ENCODE measurements at regions not wholly inside any gene's neighbourhood (a gene's known extent, or its start where the extent isn't known, plus 50 kb on each side); places are given as distances from the start of the nearest gene placed in this dataset.

DNA sequence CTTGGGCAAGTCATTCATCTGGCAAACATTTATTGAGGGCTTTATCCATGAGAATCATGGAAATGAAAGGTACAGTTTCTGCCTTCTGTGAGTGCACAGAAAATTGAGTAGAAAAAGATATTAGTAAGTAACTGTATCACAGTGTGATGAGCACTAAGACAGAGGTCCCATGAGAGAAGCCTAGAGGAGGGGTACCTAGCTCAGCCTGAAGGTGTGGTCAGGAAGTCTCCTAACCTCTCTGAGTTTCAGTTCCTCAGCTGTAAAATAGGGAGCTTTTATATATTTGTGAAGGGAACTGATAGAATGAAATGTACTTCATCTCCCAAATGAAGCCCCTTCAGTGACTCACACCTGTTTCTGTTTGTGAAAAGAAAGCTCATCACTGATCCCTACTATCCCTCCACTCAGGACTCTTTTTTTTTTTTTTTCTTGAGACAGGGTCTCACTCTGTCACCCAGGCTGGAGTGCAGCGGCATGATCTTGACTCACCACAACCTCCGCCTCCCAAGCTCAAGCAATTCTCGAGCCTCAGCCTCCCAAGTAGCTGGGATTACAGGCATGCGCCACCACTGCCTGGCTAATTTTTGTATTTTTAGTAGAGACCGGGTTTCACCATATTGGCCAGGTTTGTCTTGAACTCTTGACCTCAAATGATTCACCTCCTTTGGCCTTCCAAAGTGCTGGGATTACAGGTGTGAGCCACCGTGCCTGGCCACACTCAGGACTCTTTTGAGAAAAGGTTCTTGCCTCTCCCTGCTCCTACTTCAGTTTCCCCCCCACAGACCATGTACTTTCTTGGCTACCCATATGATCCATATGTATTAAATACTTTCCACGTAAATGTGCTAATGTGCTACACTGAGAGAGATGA, 93.7 kb upstream of the FUT8 start:
- Histone ChIP-seq H3K4me1 (ENCODE audit: control insufficient read depth in 4 of 4, insufficient read depth in 4 of 4, low read length in 3 of 4) (no peaks in the 10 kb centered on the region), H3K9me3 (ENCODE audit: control insufficient read depth in 4 of 4, low read length in 3 of 4) (no peaks in the 10 kb centered on the region), H3K9ac (ENCODE audit: low read depth in 1 of 2, low read length in 2 of 2) (no peak overlapping the region), H3K36me3 (ENCODE audit: control insufficient read depth in 4 of 4, insufficient read depth in 3 of 4, low read depth in 1 of 4, low read length in 3 of 4) (no peaks in the 10 kb centered on the region), H3K27me3 (ENCODE audit: control insufficient read depth in 4 of 4, insufficient read depth in 4 of 4, low read length in 3 of 4) (no peaks in the 10 kb centered on the region), H3K4me3 (ENCODE audit: low read depth in 1 of 3, low read length in 3 of 3) (no peak overlapping the region), H3K27ac (ENCODE audit: low read depth in 1 of 2, low read length in 2 of 2) (no peak overlapping the region)
- DNase-seq (ENCODE audit: low spot score) = no peak
- WGBS = 85% methylated on average over 7 of the region's 7 CpGs
- TF ChIP-seq EGR1 (IDR thresholded peaks at IDR 0.05; ENCODE audit: low read depth in 2 of 2) (no peak), SP1 (IDR thresholded peaks at IDR 0.05) (no peak), JUND (IDR thresholded peaks at IDR 0.05) (no peak), RAD21 (IDR thresholded peaks at IDR 0.05) (no peak), HNF4G (IDR thresholded peaks at IDR 0.05) (no peak), YY1 (IDR thresholded peaks at IDR 0.05) (no peak), TAF1 (conservative IDR thresholded peaks at IDR 0.05) (no peak)
- TF ChIP-seq, protein P1, sequence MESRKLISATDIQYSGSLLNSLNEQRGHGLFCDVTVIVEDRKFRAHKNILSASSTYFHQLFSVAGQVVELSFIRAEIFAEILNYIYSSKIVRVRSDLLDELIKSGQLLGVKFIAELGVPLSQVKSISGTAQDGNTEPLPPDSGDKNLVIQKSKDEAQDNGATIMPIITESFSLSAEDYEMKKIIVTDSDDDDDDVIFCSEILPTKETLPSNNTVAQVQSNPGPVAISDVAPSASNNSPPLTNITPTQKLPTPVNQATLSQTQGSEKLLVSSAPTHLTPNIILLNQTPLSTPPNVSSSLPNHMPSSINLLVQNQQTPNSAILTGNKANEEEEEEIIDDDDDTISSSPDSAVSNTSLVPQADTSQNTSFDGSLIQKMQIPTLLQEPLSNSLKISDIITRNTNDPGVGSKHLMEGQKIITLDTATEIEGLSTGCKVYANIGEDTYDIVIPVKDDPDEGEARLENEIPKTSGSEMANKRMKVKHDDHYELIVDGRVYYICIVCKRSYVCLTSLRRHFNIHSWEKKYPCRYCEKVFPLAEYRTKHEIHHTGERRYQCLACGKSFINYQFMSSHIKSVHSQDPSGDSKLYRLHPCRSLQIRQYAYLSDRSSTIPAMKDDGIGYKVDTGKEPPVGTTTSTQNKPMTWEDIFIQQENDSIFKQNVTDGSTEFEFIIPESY (IDR thresholded peaks at IDR 0.05) = no peak

DNA sequence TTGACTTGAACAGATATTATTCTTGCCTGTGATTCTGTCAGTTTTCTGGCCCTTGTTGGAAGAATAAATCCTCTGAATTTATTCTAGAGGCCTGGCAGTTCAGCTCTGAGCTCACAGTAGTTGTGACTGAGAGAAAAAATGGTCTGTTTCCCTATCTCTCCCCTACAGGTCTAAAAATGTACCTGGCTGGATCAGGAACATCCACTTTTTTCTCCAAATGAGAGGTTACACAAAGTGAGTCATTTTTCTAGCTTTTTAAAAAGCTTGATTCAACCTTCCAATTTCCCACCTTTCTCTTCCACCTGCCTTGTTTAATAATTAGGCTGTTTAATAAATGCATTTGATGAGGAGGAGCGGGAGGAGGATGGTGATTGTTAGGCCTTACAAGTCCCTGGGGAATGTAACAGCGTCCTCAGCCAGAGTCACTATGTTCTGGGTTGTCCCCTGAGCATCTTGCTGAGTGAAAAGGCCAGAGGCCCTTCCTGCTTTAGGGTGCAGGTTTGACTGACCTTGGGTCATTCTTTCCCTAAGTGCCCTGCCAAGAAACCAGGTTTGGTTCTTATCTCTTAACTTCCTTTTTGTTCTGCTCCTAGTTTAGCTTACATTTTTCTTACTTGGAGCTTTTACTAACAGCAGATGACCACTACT, 91.7 kb upstream of the FUT8 start:
- no peak overlapping the region for H3K4me3 ChIP-seq (ENCODE audit: low read depth in 1 of 3, low read length in 3 of 3)
- TF ChIP-seq TAF1 (conservative IDR thresholded peaks at IDR 0.05) (no peak), EGR1 (IDR thresholded peaks at IDR 0.05; ENCODE audit: low read depth in 2 of 2) (no peak), FOXA1 (IDR thresholded peaks at IDR 0.05) (no peak)
- TF ChIP-seq, protein P2, sequence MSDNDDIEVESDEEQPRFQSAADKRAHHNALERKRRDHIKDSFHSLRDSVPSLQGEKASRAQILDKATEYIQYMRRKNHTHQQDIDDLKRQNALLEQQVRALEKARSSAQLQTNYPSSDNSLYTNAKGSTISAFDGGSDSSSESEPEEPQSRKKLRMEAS (IDR thresholded peaks at IDR 0.05) = no peak
- TF ChIP-seq, protein P1 (IDR thresholded peaks at IDR 0.05) = no peak
- H3K4me1 ChIP-seq (ENCODE audit: control insufficient read depth in 4 of 4, insufficient read depth in 4 of 4, low read length in 3 of 4) = no peaks in the 10 kb centered on the region
- no peaks in the 10 kb centered on the region for H3K36me3 ChIP-seq (ENCODE audit: control insufficient read depth in 4 of 4, insufficient read depth in 3 of 4, low read depth in 1 of 4, low read length in 3 of 4)
- DNase-seq (ENCODE audit: low spot score) = no peak
- H3K9ac ChIP-seq (ENCODE audit: low read depth in 1 of 2, low read length in 2 of 2) = no peak overlapping the region
- H3K27me3 ChIP-seq (ENCODE audit: control insufficient read depth in 4 of 4, insufficient read depth in 4 of 4, low read length in 3 of 4) = no peaks in the 10 kb centered on the region
- 85% methylated on average over 2 of the region's 2 CpGs for WGBS
- H3K27ac ChIP-seq (ENCODE audit: low read depth in 1 of 2, low read length in 2 of 2) = no peak overlapping the region
- no peaks in the 10 kb centered on the region for H3K9me3 ChIP-seq (ENCODE audit: control insufficient read depth in 4 of 4, low read length in 3 of 4)

DNA sequence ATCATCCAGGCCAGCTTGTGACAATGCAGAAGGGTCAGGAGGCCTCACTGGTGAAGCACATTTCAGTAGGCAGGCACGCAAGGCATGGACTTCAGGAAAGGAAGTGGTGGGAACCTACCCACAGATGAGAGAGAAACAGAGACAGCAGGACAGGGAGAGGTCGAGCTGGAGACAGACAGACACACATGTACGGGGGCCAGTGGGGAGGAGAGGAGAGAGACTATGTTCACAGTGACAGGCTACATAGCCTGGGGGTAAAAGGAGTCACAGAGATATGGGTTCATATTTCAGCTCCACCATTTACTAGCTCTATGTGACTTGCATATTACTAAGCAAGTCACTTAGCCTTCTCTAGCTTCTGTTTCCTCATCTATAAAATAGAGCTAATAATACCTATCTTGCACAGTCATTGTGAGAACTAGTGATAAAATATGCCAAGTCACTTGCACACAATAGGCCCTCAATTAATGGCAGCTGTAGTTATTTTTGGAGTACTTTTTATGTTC, 91.1 kb upstream of the FUT8 start:
- Histone ChIP-seq H3K4me3 (ENCODE audit: low read depth in 1 of 3, low read length in 3 of 3) (no peak overlapping the region), H3K27me3 (ENCODE audit: control insufficient read depth in 4 of 4, insufficient read depth in 4 of 4, low read length in 3 of 4) (no peaks in the 10 kb centered on the region), H3K36me3 (ENCODE audit: control insufficient read depth in 4 of 4, insufficient read depth in 3 of 4, low read depth in 1 of 4, low read length in 3 of 4) (no peaks in the 10 kb centered on the region), H3K4me1 (ENCODE audit: control insufficient read depth in 4 of 4, insufficient read depth in 4 of 4, low read length in 3 of 4) (no peaks in the 10 kb centered on the region), H3K9me3 (ENCODE audit: control insufficient read depth in 4 of 4, low read length in 3 of 4) (no peaks in the 10 kb centered on the region), H3K9ac (ENCODE audit: low read depth in 1 of 2, low read length in 2 of 2) (no peak overlapping the region), H3K27ac (ENCODE audit: low read depth in 1 of 2, low read length in 2 of 2) (no peak overlapping the region)
- no peak for DNase-seq (ENCODE audit: low spot score)
- 81% methylated on average over 3 of the region's 3 CpGs for WGBS
- TF ChIP-seq YY1 (IDR thresholded peaks at IDR 0.05) (no peak), SP1 (IDR thresholded peaks at IDR 0.05) (no peak), RAD21 (IDR thresholded peaks at IDR 0.05) (no peak), HNF4A (conservative IDR thresholded peaks at IDR 0.05) (no peak), JUND (IDR thresholded peaks at IDR 0.05) (no peak), FOXA2 (IDR thresholded peaks at IDR 0.05) (no peak), EGR1 (IDR thresholded peaks at IDR 0.05; ENCODE audit: low read depth in 2 of 2) (no peak)
- TF ChIP-seq, protein P3, sequence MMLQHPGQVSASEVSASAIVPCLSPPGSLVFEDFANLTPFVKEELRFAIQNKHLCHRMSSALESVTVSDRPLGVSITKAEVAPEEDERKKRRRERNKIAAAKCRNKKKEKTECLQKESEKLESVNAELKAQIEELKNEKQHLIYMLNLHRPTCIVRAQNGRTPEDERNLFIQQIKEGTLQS (IDR thresholded peaks at IDR 0.05) = no peak
- TF ChIP-seq, protein P4, sequence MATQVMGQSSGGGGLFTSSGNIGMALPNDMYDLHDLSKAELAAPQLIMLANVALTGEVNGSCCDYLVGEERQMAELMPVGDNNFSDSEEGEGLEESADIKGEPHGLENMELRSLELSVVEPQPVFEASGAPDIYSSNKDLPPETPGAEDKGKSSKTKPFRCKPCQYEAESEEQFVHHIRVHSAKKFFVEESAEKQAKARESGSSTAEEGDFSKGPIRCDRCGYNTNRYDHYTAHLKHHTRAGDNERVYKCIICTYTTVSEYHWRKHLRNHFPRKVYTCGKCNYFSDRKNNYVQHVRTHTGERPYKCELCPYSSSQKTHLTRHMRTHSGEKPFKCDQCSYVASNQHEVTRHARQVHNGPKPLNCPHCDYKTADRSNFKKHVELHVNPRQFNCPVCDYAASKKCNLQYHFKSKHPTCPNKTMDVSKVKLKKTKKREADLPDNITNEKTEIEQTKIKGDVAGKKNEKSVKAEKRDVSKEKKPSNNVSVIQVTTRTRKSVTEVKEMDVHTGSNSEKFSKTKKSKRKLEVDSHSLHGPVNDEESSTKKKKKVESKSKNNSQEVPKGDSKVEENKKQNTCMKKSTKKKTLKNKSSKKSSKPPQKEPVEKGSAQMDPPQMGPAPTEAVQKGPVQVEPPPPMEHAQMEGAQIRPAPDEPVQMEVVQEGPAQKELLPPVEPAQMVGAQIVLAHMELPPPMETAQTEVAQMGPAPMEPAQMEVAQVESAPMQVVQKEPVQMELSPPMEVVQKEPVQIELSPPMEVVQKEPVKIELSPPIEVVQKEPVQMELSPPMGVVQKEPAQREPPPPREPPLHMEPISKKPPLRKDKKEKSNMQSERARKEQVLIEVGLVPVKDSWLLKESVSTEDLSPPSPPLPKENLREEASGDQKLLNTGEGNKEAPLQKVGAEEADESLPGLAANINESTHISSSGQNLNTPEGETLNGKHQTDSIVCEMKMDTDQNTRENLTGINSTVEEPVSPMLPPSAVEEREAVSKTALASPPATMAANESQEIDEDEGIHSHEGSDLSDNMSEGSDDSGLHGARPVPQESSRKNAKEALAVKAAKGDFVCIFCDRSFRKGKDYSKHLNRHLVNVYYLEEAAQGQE (IDR thresholded peaks at IDR 0.05) = no peak
- TF ChIP-seq, protein P2 (IDR thresholded peaks at IDR 0.05) = no peak
- TF ChIP-seq, protein P1 (IDR thresholded peaks at IDR 0.05) = no peak
